ENCODE measurements at regions not wholly inside any gene's neighbourhood (a gene's known extent, or its start where the extent isn't known, plus 50 kb on each side); places are given as distances from the start of the nearest gene placed in this dataset.

GRCh38 chr4:83846193-83846830, 310.4 kb downstream of the GPAT3 start:
- no peak for DNase-seq (ENCODE audit: low spot score)

GRCh38 chr4:83839615-83840014, 303.7 kb downstream of the GPAT3 start:
- DNase-seq (ENCODE audit: low spot score), result no peak
- in situ Hi-C loops (cut with HindIII; ENCODE audit: low sequenced_read_pairs), result no loop called here

More at GRCh38 chr4:83846193-83846830, 310.4 kb downstream of the GPAT3 start:
- in situ Hi-C loops (cut with HindIII; ENCODE audit: low sequenced_read_pairs), result no loop called here

DNA sequence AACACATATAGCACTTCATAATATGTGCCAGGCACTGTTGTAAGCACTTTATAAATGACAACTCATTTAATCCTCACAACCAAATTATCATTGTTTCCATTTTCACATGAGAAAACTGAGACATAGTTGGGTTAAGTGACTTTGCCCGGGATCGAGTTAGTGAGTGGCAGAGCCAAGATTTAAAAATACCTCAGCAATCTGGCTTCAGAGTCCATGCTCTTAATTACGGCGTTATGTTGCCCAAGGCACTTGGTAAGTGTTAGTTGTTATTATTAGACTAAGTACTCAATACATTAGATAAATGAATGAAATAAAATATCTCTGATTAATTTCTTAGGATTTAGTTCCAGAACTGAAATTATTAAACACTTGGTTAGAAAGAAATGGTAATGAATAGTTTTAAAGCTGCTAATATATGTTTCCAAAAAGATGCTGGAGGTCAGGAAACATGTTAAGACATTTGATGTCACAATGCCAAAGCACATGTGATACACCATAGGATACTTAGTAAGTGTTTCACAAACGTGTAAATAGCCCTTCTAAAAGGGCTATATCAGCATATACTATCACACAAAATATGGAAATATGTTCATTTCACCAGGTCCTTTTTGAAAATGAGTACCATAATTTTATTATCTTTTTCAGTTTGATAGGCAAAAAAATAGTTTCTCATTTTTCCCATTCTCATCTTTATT, 301.9 kb downstream of the GPAT3 start:
- no peak for DNase-seq (ENCODE audit: low spot score)
- in situ Hi-C loops (cut with HindIII; ENCODE audit: low sequenced_read_pairs), result no loop called here

GRCh38 chr4:83833920-83834319, 298.0 kb downstream of the GPAT3 start:
- in situ Hi-C loops (cut with HindIII; ENCODE audit: low sequenced_read_pairs), result no loop called here
- no peak for DNase-seq (ENCODE audit: low spot score)

DNA sequence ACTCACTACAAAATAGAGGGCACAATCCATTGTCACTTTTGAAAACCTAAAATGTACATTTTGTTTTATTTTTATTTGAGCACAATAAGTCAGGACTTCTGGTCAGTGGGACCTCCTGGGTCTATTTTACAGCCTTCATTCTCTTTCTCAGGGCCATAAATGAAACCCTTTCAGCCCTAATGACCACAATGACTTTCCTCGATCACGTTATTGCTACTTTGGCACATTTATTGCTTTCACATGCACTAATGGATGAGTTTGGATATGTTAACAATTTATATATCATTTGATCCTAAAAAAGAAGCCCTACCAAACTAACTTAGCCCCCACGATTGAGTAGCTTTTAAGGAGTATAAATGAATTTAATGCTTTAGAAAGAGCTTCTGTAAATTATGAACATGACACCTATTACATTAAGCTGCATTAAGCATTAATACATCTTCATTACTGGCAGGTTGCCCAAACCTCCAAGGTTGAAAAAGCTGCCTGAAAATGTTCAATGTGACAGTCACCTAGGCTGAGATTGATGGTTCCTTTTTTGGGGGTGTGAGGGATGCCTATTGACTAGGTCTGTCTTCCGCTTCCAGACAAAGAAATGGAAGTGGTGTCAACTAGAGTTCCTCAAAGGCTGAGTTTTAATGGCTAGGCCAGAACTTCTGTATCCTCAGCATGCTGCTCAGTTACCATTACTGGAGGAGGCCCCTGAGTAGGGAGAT, 296.4 kb downstream of the GPAT3 start:
- DNase-seq (ENCODE audit: low spot score), result no peak
- in situ Hi-C loops (cut with HindIII; ENCODE audit: low sequenced_read_pairs), result no loop called here

DNA sequence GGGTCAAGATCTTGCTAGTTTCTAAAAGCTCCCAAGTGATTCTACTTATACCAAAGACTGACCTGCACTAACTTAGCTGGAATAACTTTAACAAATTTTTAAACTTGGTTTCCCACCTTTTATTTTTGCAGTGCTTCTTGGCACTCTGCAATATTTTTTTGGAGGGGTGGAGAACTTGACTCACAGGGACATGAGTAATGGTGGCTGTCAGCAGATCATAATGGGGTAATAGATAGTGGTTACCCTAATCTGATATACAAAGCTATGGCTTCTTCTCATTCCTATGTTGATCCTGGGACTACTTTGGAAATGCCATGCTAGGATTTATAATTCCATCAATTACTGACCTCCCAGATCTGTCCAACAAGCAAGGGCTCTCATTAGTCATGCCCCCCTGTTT, 295.7 kb downstream of the GPAT3 start:
- in situ Hi-C loops (cut with HindIII; ENCODE audit: low sequenced_read_pairs), result no loop called here
- no peak for DNase-seq (ENCODE audit: low spot score)

DNA sequence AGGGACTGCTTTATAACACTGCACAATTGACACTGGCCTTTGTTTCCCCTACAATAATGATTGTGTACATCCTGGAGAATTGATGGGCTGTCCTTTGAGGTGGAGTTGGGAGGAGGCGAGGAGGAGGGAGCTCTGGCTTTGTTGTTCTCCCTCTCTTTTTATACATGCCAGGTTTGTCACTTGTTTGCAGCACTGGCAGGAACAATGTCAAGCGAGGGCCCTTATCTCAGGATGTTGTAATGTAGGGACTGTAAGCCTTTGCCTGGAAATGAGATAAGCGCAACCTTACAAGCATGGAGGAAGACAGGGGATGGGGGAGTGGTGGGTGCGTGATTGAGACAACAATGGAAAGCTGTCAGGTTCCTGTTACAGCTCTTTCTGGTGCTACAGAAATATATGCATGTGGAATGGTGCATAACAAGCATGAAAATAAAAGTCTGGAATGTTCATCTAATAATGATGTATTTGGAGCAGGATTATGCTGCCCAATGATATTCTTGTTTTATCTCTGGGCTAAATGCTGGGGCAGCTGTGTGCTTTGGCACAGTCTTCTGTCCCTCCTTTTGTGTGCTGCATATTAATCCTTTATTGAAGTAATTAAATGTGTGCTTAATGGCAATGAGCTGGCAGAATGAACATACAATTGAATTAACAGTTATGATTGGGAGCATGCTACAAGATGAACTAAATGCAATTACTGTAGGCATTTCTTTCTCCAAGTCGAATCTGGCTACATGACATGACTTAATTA, 294.4 kb downstream of the GPAT3 start:
- in situ Hi-C loops (cut with HindIII; ENCODE audit: low sequenced_read_pairs), result no loop called here
- DNase-seq (ENCODE audit: low spot score), result no peak

DNA sequence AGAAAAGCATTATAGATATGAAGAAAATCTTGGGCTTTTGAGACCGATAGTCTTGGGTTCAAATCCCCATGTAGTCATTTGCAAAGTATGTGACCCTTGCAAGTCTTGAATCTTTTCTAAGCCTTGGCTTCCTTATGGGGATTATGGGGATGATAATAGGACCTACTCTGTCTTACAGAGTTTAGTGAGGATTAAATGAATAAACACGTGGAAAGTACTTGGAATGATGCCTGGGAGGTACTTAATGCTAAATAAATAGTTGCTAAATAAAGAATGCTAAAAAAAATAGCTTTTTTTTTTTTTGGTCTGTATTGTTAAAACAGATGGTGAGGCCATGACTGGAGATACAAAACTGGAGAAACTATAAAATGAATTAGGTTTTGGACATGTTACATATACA, 292.7 kb downstream of the GPAT3 start:
- DNase-seq (ENCODE audit: low spot score), result no peak
- in situ Hi-C loops (cut with HindIII; ENCODE audit: low sequenced_read_pairs), result no loop called here

GRCh38 chr4:83821493-83821892, 285.6 kb downstream of the GPAT3 start:
- no peak for DNase-seq (ENCODE audit: low spot score)

DNA sequence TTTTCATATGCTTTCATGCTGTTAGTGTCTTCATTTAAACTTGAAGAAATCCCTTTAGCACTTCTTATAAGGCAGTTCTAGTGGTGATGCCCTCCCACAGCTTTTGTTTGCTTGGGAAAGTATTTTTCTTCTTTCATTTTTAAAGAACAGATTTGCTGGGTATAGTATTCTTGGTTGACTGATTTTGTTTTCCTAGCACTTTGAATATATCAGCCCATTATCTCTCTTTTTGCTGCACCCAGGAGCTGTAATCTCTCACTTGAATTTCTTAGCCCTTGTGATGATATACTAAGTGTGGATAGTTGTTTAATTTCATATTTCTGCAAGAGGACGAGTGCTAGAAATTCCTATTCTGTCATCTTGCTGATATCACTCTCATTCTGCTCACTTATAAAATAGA, 283.7 kb downstream of the GPAT3 start:
- no peak for DNase-seq (ENCODE audit: low spot score)
- in situ Hi-C loops (cut with HindIII; ENCODE audit: low sequenced_read_pairs), result no loop called here

More at GRCh38 chr4:83821493-83821892, 285.6 kb downstream of the GPAT3 start:
- in situ Hi-C loops (cut with HindIII; ENCODE audit: low sequenced_read_pairs), result no loop called here

- in situ Hi-C loops (cut with HindIII; ENCODE audit: low sequenced_read_pairs), result no loop called here
- no peak for DNase-seq (ENCODE audit: low spot score)
These were observed 274.5 kb downstream of the GPAT3 start for GRCh38 chr4:83810428-83810827.

DNA sequence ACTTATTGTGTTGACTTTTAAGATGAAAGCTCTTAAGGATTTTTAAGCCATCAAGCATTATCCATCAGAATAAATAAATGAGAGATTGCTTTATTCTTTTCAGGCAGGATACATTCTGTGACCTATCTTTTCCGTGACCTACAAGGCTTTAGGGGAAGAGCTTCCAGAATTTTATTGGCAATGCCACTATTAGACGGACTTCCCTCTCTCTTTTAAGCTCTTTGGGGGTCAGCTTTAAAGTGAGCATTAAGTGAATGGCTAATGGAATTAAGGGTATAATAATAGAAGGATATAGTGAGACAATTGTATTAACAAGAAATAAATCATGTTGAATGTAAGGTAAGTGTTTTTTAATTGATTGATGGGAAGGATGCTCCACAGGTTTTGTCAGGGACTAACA, 273.7 kb downstream of the GPAT3 start:
- no peak for DNase-seq (ENCODE audit: low spot score)
- in situ Hi-C loops (cut with HindIII; ENCODE audit: low sequenced_read_pairs), result no loop called here

GRCh38 chr4:83793481-83793880, 257.6 kb downstream of the GPAT3 start:
- DNase-seq (ENCODE audit: low spot score), result no peak
- in situ Hi-C loops (cut with HindIII; ENCODE audit: low sequenced_read_pairs), result no loop called here

DNA sequence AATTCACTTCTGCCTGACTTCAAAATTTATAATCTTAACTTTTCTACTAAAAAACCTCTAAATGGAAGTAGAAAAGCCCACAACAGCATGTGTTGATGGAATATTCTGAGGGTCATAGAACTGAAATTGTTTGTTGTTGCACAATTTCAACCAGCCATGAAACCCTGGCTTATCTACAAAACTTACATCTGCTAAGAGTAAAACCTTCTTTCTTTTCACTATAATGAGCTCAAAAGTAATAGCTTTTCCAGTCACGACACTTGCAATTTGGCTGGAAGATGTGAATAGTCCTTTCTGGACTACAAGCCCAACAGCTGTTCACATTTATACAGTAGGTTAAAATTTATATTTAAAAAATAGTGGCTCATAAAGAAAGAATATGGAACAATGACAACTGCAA, 250.0 kb downstream of the GPAT3 start:
- in situ Hi-C loops (cut with HindIII; ENCODE audit: low sequenced_read_pairs), result no loop called here
- no peak for DNase-seq (ENCODE audit: low spot score)

DNA sequence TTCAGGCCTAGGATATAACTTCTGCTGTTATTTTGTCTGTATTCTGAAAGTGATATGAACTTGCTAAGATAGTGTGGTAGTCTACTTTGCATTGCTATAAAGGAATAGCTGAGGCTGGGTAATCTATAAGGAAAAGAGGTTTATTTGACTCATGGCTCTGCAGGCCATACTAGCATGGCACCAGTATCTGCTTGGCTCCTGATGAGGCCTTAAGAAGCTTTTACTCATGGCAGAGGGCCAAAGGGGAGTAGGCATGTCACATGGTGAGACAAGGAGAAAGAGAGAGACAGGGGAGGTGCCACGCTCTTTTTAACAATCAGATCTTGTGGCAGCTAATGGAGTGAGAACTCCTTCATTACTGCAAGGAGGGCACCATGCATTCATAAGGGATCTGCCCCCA, 247.3 kb downstream of the GPAT3 start:
- in situ Hi-C loops (cut with HindIII; ENCODE audit: low sequenced_read_pairs), result no loop called here
- DNase-seq (ENCODE audit: low spot score), result no peak

DNA sequence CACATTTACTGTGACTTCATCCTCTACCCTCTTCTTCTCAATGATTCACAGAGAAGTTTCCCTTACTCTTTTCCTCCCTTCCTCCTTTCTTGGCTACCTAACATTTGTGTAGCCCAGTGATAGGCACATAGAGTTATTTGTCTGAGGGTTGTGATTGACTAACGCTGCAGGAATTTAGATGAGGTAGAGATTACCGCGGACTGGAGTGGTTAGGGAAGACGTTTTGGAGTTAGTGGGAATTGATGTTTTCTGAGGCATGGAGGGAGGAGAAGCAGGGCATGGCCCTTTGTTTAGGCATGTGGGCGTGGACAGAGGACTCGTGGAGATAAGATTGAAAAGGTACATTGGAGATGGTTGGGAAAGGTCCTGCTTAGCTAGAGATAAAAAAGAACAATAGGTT, 246.7 kb downstream of the GPAT3 start:
- in situ Hi-C loops (cut with HindIII; ENCODE audit: low sequenced_read_pairs), result no loop called here
- DNase-seq (ENCODE audit: low spot score), result no peak

GRCh38 chr4:83781434-83781833, 245.5 kb downstream of the GPAT3 start:
- DNase-seq (ENCODE audit: low spot score), result no peak
- in situ Hi-C loops (cut with HindIII; ENCODE audit: low sequenced_read_pairs), result no loop called here

GRCh38 chr4:83780053-83780733, 244.3 kb downstream of the GPAT3 start:
- no peak for DNase-seq (ENCODE audit: low spot score)
- in situ Hi-C loops (cut with HindIII; ENCODE audit: low sequenced_read_pairs), result no loop called here

All from G401 (cell line).